ENCODE measurements at regions not wholly inside any gene's neighbourhood (a gene's known extent, or its start where the extent isn't known, plus 50 kb on each side); places are given as distances from the start of the nearest gene placed in this dataset.

- no peak for DNase-seq
- no peak overlapping the region for H3K23ac ChIP-seq (ENCODE audit: low read length in 2 of 2)
- no peak overlapping the region for H3K14ac ChIP-seq (ENCODE audit: low read length in 2 of 2)
- H3K27ac ChIP-seq (ENCODE audit: low read length, poor library complexity, severe bottlenecking) = no peak overlapping the region
- no peak overlapping the region for H3K4ac ChIP-seq (ENCODE audit: low read depth in 1 of 2, low read length in 2 of 2)
- H2AK5ac ChIP-seq (ENCODE audit: low read length, severe bottlenecking) = no peak overlapping the region
- no peaks in the 10 kb centered on the region for H3K36me3 ChIP-seq (ENCODE audit: control insufficient read depth in 1 of 2, insufficient read depth in 2 of 2, low read depth in 1 of 2, low read length in 2 of 2)
- H4K8ac ChIP-seq (ENCODE audit: low read length) = no peak overlapping the region
- H2BK120ac ChIP-seq (ENCODE audit: low read depth, low read length) = no peak overlapping the region
- no peak overlapping the region for H2BK12ac ChIP-seq (ENCODE audit: low read length in 2 of 2)
- H3K9ac ChIP-seq (ENCODE audit: low read length) = no peak overlapping the region
- H3K27me3 ChIP-seq (ENCODE audit: control insufficient read depth in 1 of 2, insufficient read depth in 1 of 2, low read length in 2 of 2) = no peaks in the 10 kb centered on the region
- 86% methylated on average over 8 of the region's 12 CpGs for WGBS
- no peaks in the 10 kb centered on the region for H3K79me1 ChIP-seq (replicated peaks; ENCODE audit: low read length, poor library complexity, severe bottlenecking)
- H3K4me2 ChIP-seq (ENCODE audit: low read length, poor library complexity, severe bottlenecking) = no peak overlapping the region
- no peak overlapping the region for H2BK5ac ChIP-seq (ENCODE audit: low read depth, low read length, poor library complexity, severe bottlenecking)
- no peak overlapping the region for H2AFZ ChIP-seq (ENCODE audit: low read depth, low read length)
- no peak overlapping the region for H3K18ac ChIP-seq (ENCODE audit: low read depth in 1 of 2, low read length in 2 of 2)
- H2BK15ac ChIP-seq (ENCODE audit: low read depth, poor library complexity, severe bottlenecking) = no peak overlapping the region
- no peaks in the 10 kb centered on the region for H3K4me1 ChIP-seq (ENCODE audit: control insufficient read depth, insufficient read depth, low read depth, low read length)
- no peak overlapping the region for H4K91ac ChIP-seq (ENCODE audit: low read length)
- H3K9me3 ChIP-seq (ENCODE audit: control insufficient read depth, low read length) = no peaks in the 10 kb centered on the region
- no peak overlapping the region for H3K4me3 ChIP-seq (ENCODE audit: insufficient read depth in 1 of 2, low read depth in 1 of 2, low read length in 2 of 2)
Measured at GRCh38 chr10:131683941-131684340, 216.9 kb upstream of the PPP2R2D start.

- H3K27me3 ChIP-seq (ENCODE audit: control insufficient read depth in 1 of 2, insufficient read depth in 1 of 2, low read length in 2 of 2) = no peaks in the 10 kb centered on the region
- H3K79me1 ChIP-seq (replicated peaks; ENCODE audit: low read length, poor library complexity, severe bottlenecking) = no peaks in the 10 kb centered on the region
- H2BK15ac ChIP-seq (ENCODE audit: low read depth, poor library complexity, severe bottlenecking) = no peak overlapping the region
- no peak overlapping the region for H3K27ac ChIP-seq (ENCODE audit: low read length, poor library complexity, severe bottlenecking)
- no peaks in the 10 kb centered on the region for H3K4me1 ChIP-seq (ENCODE audit: control insufficient read depth, insufficient read depth, low read depth, low read length)
- 58% methylated on average over 7 of the region's 7 CpGs for WGBS
- H2BK120ac ChIP-seq (ENCODE audit: low read depth, low read length) = no peak overlapping the region
- no peak overlapping the region for H3K23ac ChIP-seq (ENCODE audit: low read length in 2 of 2)
- no peak overlapping the region for H3K18ac ChIP-seq (ENCODE audit: low read depth in 1 of 2, low read length in 2 of 2)
- no peak for DNase-seq
- no peak overlapping the region for H3K14ac ChIP-seq (ENCODE audit: low read length in 2 of 2)
- no peaks in the 10 kb centered on the region for H3K36me3 ChIP-seq (ENCODE audit: control insufficient read depth in 1 of 2, insufficient read depth in 2 of 2, low read depth in 1 of 2, low read length in 2 of 2)
- H2AFZ ChIP-seq (ENCODE audit: low read depth, low read length) = no peak overlapping the region
- H3K4me2 ChIP-seq (ENCODE audit: low read length, poor library complexity, severe bottlenecking) = no peak overlapping the region
- no peak overlapping the region for H2BK5ac ChIP-seq (ENCODE audit: low read depth, low read length, poor library complexity, severe bottlenecking)
- H2AK5ac ChIP-seq (ENCODE audit: low read length, severe bottlenecking) = no peak overlapping the region
- H3K4me3 ChIP-seq (ENCODE audit: insufficient read depth in 1 of 2, low read depth in 1 of 2, low read length in 2 of 2) = no peak overlapping the region
- no peak overlapping the region for H3K9ac ChIP-seq (ENCODE audit: low read length)
- H4K91ac ChIP-seq (ENCODE audit: low read length) = no peak overlapping the region
- no peak overlapping the region for H4K8ac ChIP-seq (ENCODE audit: low read length)
- H3K9me3 ChIP-seq (ENCODE audit: control insufficient read depth, low read length) = no peaks in the 10 kb centered on the region
- no peak overlapping the region for H2BK12ac ChIP-seq (ENCODE audit: low read length in 2 of 2)
- H3K4ac ChIP-seq (ENCODE audit: low read depth in 1 of 2, low read length in 2 of 2) = no peak overlapping the region
Measured at GRCh38 chr10:131685007-131685406, 215.8 kb upstream of the PPP2R2D start.

- H3K27ac ChIP-seq (ENCODE audit: low read length, poor library complexity, severe bottlenecking) = no peak overlapping the region
- no peaks in the 10 kb centered on the region for H3K79me1 ChIP-seq (replicated peaks; ENCODE audit: low read length, poor library complexity, severe bottlenecking)
- no peak overlapping the region for H3K23ac ChIP-seq (ENCODE audit: low read length in 2 of 2)
- H3K4me1 ChIP-seq (ENCODE audit: control insufficient read depth, insufficient read depth, low read depth, low read length) = no peaks in the 10 kb centered on the region
- no peak overlapping the region for H2BK12ac ChIP-seq (ENCODE audit: low read length in 2 of 2)
- H2BK5ac ChIP-seq (ENCODE audit: low read depth, low read length, poor library complexity, severe bottlenecking) = no peak overlapping the region
- H3K36me3 ChIP-seq (ENCODE audit: control insufficient read depth in 1 of 2, insufficient read depth in 2 of 2, low read depth in 1 of 2, low read length in 2 of 2) = no peaks in the 10 kb centered on the region
- no peaks in the 10 kb centered on the region for H3K27me3 ChIP-seq (ENCODE audit: control insufficient read depth in 1 of 2, insufficient read depth in 1 of 2, low read length in 2 of 2)
- no peak overlapping the region for H3K14ac ChIP-seq (ENCODE audit: low read length in 2 of 2)
- no peak for DNase-seq
- H2AFZ ChIP-seq (ENCODE audit: low read depth, low read length) = no peak overlapping the region
- H3K9me3 ChIP-seq (ENCODE audit: control insufficient read depth, low read length) = no peaks in the 10 kb centered on the region
- H4K8ac ChIP-seq (ENCODE audit: low read length) = no peak overlapping the region
- H2AK5ac ChIP-seq (ENCODE audit: low read length, severe bottlenecking) = no peak overlapping the region
- no peak overlapping the region for H3K18ac ChIP-seq (ENCODE audit: low read depth in 1 of 2, low read length in 2 of 2)
- 87% methylated on average over 10 of the region's 10 CpGs for WGBS
- H3K9ac ChIP-seq (ENCODE audit: low read length) = no peak overlapping the region
- no peak overlapping the region for H4K91ac ChIP-seq (ENCODE audit: low read length)
- no peak overlapping the region for H3K4me2 ChIP-seq (ENCODE audit: low read length, poor library complexity, severe bottlenecking)
- no peak overlapping the region for H2BK15ac ChIP-seq (ENCODE audit: low read depth, poor library complexity, severe bottlenecking)
- no peak overlapping the region for H3K4me3 ChIP-seq (ENCODE audit: insufficient read depth in 1 of 2, low read depth in 1 of 2, low read length in 2 of 2)
- no peak overlapping the region for H2BK120ac ChIP-seq (ENCODE audit: low read depth, low read length)
- no peak overlapping the region for H3K4ac ChIP-seq (ENCODE audit: low read depth in 1 of 2, low read length in 2 of 2)
Measured at GRCh38 chr10:131685576-131685975, 215.2 kb upstream of the PPP2R2D start.

- no peak overlapping the region for H2AK5ac ChIP-seq (ENCODE audit: low read length, severe bottlenecking)
- H2BK5ac ChIP-seq (ENCODE audit: low read depth, low read length, poor library complexity, severe bottlenecking) = no peak overlapping the region
- no peak overlapping the region for H3K27ac ChIP-seq (ENCODE audit: low read length, poor library complexity, severe bottlenecking)
- H2BK12ac ChIP-seq (ENCODE audit: low read length in 2 of 2) = no peak overlapping the region
- no peak overlapping the region for H2BK15ac ChIP-seq (ENCODE audit: low read depth, poor library complexity, severe bottlenecking)
- no peaks in the 10 kb centered on the region for H3K36me3 ChIP-seq (ENCODE audit: control insufficient read depth in 1 of 2, insufficient read depth in 2 of 2, low read depth in 1 of 2, low read length in 2 of 2)
- H4K8ac ChIP-seq (ENCODE audit: low read length) = no peak overlapping the region
- WGBS = 56% methylated on average over 11 of the region's 17 CpGs
- no peak overlapping the region for H3K4ac ChIP-seq (ENCODE audit: low read depth in 1 of 2, low read length in 2 of 2)
- no peak overlapping the region for H3K4me2 ChIP-seq (ENCODE audit: low read length, poor library complexity, severe bottlenecking)
- no peak overlapping the region for H3K4me3 ChIP-seq (ENCODE audit: insufficient read depth in 1 of 2, low read depth in 1 of 2, low read length in 2 of 2)
- no peak overlapping the region for H4K91ac ChIP-seq (ENCODE audit: low read length)
- no peak overlapping the region for H3K14ac ChIP-seq (ENCODE audit: low read length in 2 of 2)
- DNase-seq = no peak
- H3K27me3 ChIP-seq (ENCODE audit: control insufficient read depth in 1 of 2, insufficient read depth in 1 of 2, low read length in 2 of 2) = no peaks in the 10 kb centered on the region
- no peak overlapping the region for H2AFZ ChIP-seq (ENCODE audit: low read depth, low read length)
- H3K18ac ChIP-seq (ENCODE audit: low read depth in 1 of 2, low read length in 2 of 2) = no peak overlapping the region
- no peaks in the 10 kb centered on the region for H3K4me1 ChIP-seq (ENCODE audit: control insufficient read depth, insufficient read depth, low read depth, low read length)
- no peaks in the 10 kb centered on the region for H3K79me1 ChIP-seq (replicated peaks; ENCODE audit: low read length, poor library complexity, severe bottlenecking)
- H2BK120ac ChIP-seq (ENCODE audit: low read depth, low read length) = no peak overlapping the region
- no peak overlapping the region for H3K9ac ChIP-seq (ENCODE audit: low read length)
- H3K23ac ChIP-seq (ENCODE audit: low read length in 2 of 2) = no peak overlapping the region
- H3K9me3 ChIP-seq (ENCODE audit: control insufficient read depth, low read length) = peaks cover 2% of the 10 kb centered on the region
Measured at GRCh38 chr10:131686781-131687420, 213.9 kb upstream of the PPP2R2D start.
